IMR-90 (cell line): ENCODE measurements at regions not wholly inside any gene's neighbourhood (a gene's known extent, or its start where the extent isn't known, plus 50 kb on each side); places are given as distances from the start of the nearest gene placed in this dataset.

Experiments used
- ATAC-seq: fragments of 200-7000 bp; cut with Tn5 transposase; 2 replicates; pipeline ENCODE4 v1.9.1; 2020; ENCODE audit warnings: low read depth, mild to moderate bottlenecking, moderate library complexity
- BruUV-seq: library from RNA; stranded (reverse); fragments of 400-500 nt; replicated peaks from 2 replicates; lab custom pipeline; 2021; lab: Mats Ljungman, UMichigan
- CTCF ChIA-PET: fragments of 300-600 bp; formaldehyde crosslinking; extraction: SDS; loops from one replicate; lab custom pipeline; 2021; ENCODE audit warnings: antibody characterized with exemption; lab: Yijun Ruan, JAX
- POLR2A ChIA-PET: fragments of 300-600 bp; sonication (Branson Sonifier 250); formaldehyde crosslinking; loops from one replicate; lab custom pipeline; 2022; ENCODE audit warnings: antibody characterized with exemption; ENCODE audit not compliant: unreplicated experiment; lab: Charles Lee
- DNase-seq: peaks from one replicate; pipeline ENCODE4 v3.0.0; 2013
- H2AFZ ChIP-seq: replicated peaks from 2 replicates; pipeline ENCODE3; 2013; ENCODE audit warnings: low read length, mild to moderate bottlenecking; ENCODE audit not compliant: poor library complexity
- H2AK5ac ChIP-seq: 2 replicates; pipeline ENCODE4 v1.6.1; 2013; ENCODE audit warnings: low read depth, low read length, inconsistent platforms
- H2AK9ac ChIP-seq: replicated peaks from 2 replicates; pipeline ENCODE3; 2013; ENCODE audit warnings: mild to moderate bottlenecking, low read depth, low read length, moderate library complexity; ENCODE audit not compliant: poor library complexity
- H2BK120ac ChIP-seq: 2 replicates; pipeline ENCODE4 v1.6.1; 2013; ENCODE audit warnings: low read depth, low read length, inconsistent platforms
- H2BK15ac ChIP-seq: 3 replicates; pipeline ENCODE4 v1.6.1; 2013; ENCODE audit warnings: low read depth, low read length, inconsistent platforms
- H2BK20ac ChIP-seq: 2 replicates; pipeline ENCODE4 v1.6.1; 2013; ENCODE audit warnings: low read depth, mild to moderate bottlenecking, inconsistent platforms, low read length, moderate library complexity
- H2BK5ac ChIP-seq: 2 replicates; pipeline ENCODE4 v1.6.1; 2013; ENCODE audit warnings: mild to moderate bottlenecking, low read depth, low read length, inconsistent platforms; ENCODE audit not compliant: poor library complexity, severe bottlenecking
- H3K14ac ChIP-seq: replicated peaks from 2 replicates; pipeline ENCODE4 v1.6.1; 2013; ENCODE audit warnings: low read depth, low read length, inconsistent platforms
- H3K18ac ChIP-seq: 2 replicates; pipeline ENCODE4 v1.6.1; 2013; ENCODE audit warnings: low read depth, low read length, control low read depth
- H3K23ac ChIP-seq: 2 replicates; pipeline ENCODE4 v1.6.1; 2013; ENCODE audit warnings: low read depth, low read length, inconsistent platforms
- H3K27ac ChIP-seq: 2 replicates; pipeline ENCODE4 v1.5.1; 2013; ENCODE audit warnings: mild to moderate bottlenecking, control low read depth, low read length; ENCODE audit not compliant: insufficient read depth
- H3K27me3 ChIP-seq: 2 replicates; pipeline ENCODE4 v1.6.1; 2013; ENCODE audit warnings: low read length; ENCODE audit not compliant: control insufficient read depth, insufficient read depth
- H3K36me3 ChIP-seq: 2 replicates; pipeline ENCODE4 v1.6.1; 2013; ENCODE audit warnings: low read length, mixed read lengths; ENCODE audit not compliant: control insufficient read depth, insufficient read depth
- H3K4ac ChIP-seq: 2 replicates; pipeline ENCODE4 v1.6.1; 2013; ENCODE audit warnings: low read depth, low read length, inconsistent platforms
- H3K4me1 ChIP-seq: 2 replicates; pipeline ENCODE4 v1.6.1; 2013; ENCODE audit warnings: low read length, mixed read lengths; ENCODE audit not compliant: control insufficient read depth, insufficient read depth
- H3K4me2 ChIP-seq: 2 replicates; pipeline ENCODE4 v1.6.1; 2013; ENCODE audit warnings: low read depth, mild to moderate bottlenecking, control low read depth, low read length, moderate library complexity
- H3K4me3 ChIP-seq: 2 replicates; pipeline ENCODE4 v1.5.1; 2013; ENCODE audit warnings: low read depth, mild to moderate bottlenecking, control low read depth, low read length, moderate library complexity; ENCODE audit not compliant: insufficient read depth
- H3K56ac ChIP-seq: 2 replicates; pipeline ENCODE4 v1.6.1; 2013; ENCODE audit warnings: low read length, inconsistent platforms; ENCODE audit not compliant: insufficient read depth; ENCODE audit errors: extremely low read depth
- H3K79me1 ChIP-seq, 2 experiments: 2 replicates each; pipeline ENCODE4 v1.6.1; 2013; ENCODE audit warnings: low read length in 2 of 2, inconsistent platforms in 1 of 2, low read depth in 1 of 2
- H3K9ac ChIP-seq: 2 replicates; pipeline ENCODE4 v1.6.1; 2013; ENCODE audit warnings: low read depth, low read length, control low read depth
- H3K9me1 ChIP-seq: 2 replicates; pipeline ENCODE4 v1.6.1; 2013; ENCODE audit warnings: low read length, inconsistent platforms; ENCODE audit not compliant: insufficient read depth
- H3K9me3 ChIP-seq: 2 replicates; pipeline ENCODE4 v1.6.1; 2013; ENCODE audit warnings: low read length; ENCODE audit not compliant: control insufficient read depth, insufficient read depth
- H4K20me1 ChIP-seq: 2 replicates; pipeline ENCODE4 v1.6.1; 2013; ENCODE audit warnings: low read length, inconsistent platforms; ENCODE audit not compliant: insufficient read depth
- H4K5ac ChIP-seq: 2 replicates; pipeline ENCODE4 v1.6.1; 2013; ENCODE audit warnings: mild to moderate bottlenecking, low read depth, low read length, control low read depth
- H4K8ac ChIP-seq, 2 experiments: 2 replicates each; pipeline ENCODE4 v1.6.1; 2013; ENCODE audit warnings: low read depth in 2 of 2, low read length in 2 of 2, control low read depth in 1 of 2, inconsistent platforms in 1 of 2
- H4K91ac ChIP-seq: 2 replicates; pipeline ENCODE4 v1.6.1; 2013; ENCODE audit warnings: low read depth, low read length, inconsistent platforms; ENCODE audit not compliant: insufficient read depth
- CEBPB ChIP-seq: IDR thresholded peaks from 2 replicates; pipeline ENCODE4 v1.6.1; 2012; ENCODE audit warnings: low read depth, low read length, improper control_type of control experiment
- CTCF ChIP-seq: conservative IDR thresholded peaks from 2 replicates; pipeline ENCODE4 v1.5.1; 2012; ENCODE audit warnings: mild to moderate bottlenecking, low read depth, low read length, improper control_type of control experiment
- FOS ChIP-seq: fragments of 150-350 bp; IDR thresholded peaks from 2 replicates; pipeline ENCODE4 v1.6.1; 2016; ENCODE audit warnings: low read depth, low read length
- MAFK ChIP-seq: IDR thresholded peaks from 2 replicates; pipeline ENCODE4 v1.6.1; 2012; ENCODE audit warnings: low read depth, low read length, improper control_type of control experiment
- MAZ ChIP-seq: IDR thresholded peaks from 2 replicates; pipeline ENCODE4 v1.6.1; 2012; ENCODE audit warnings: low read depth, mild to moderate bottlenecking, low read length, improper control_type of control experiment, moderate library complexity, borderline replicate concordance
- MXI1 ChIP-seq: IDR thresholded peaks from 2 replicates; pipeline ENCODE4 v1.6.1; 2012; ENCODE audit warnings: low read depth, mild to moderate bottlenecking, low read length, moderate library complexity, borderline replicate concordance
- NFE2L2 ChIP-seq: fragments of 150-350 bp; IDR thresholded peaks from 2 replicates; pipeline ENCODE4 v1.6.1; 2016; ENCODE audit warnings: low read depth, mild to moderate bottlenecking, low read length
- POLR2A ChIP-seq: IDR thresholded peaks from 2 replicates; pipeline ENCODE4 v1.6.1; 2012; ENCODE audit warnings: mild to moderate bottlenecking, low read depth, low read length
- RFX5 ChIP-seq: IDR thresholded peaks from 2 replicates; pipeline ENCODE4 v1.8.0; 2012; ENCODE audit warnings: low read depth, mild to moderate bottlenecking, low read length, moderate library complexity
- USF2 ChIP-seq: fragments of 150-350 bp; IDR thresholded peaks from 2 replicates; pipeline ENCODE4 v1.6.1; 2017; ENCODE audit warnings: mild to moderate bottlenecking, antibody characterized with exemption, low read length, low read depth
- dilution Hi-C: fragments of 300-500 bp; cut with HindIII; formaldehyde crosslinking; loops from one replicate; pipeline ENCODE4 v1.14.3; 2018; ENCODE audit warnings: low sequenced_read_pairs; ENCODE audit not compliant: unreplicated experiment
- in situ Hi-C: fragments of 300-500 bp; cut with MboI; formaldehyde crosslinking; loops from 3 replicates; pipeline ENCODE4 v1.14.3; 2019; ENCODE audit warnings: low sequenced_read_pairs, inconsistent platforms, mixed read lengths
- intact Hi-C: fragments of 100-400 bp; cut with micrococcal nuclease; formaldehyde crosslinking; loops from 2 replicates; pipeline ENCODE4 v1.10.0; 2022

GRCh38 chr10:117654105-117654504 is 111.6 kb downstream of the EMX2 start:
- Histone ChIP-seq H3K9me1 (no peaks in the 10 kb centered on the region), H3K79me1 (no peaks in the 10 kb centered on the region), H2BK5ac (no peak overlapping the region), H3K14ac (no peak overlapping the region), H3K9me3 (peaks cover 12% of the 10 kb centered on the region), H3K4me1 (no peaks in the 10 kb centered on the region), H3K27me3 (no peaks in the 10 kb centered on the region), H2BK20ac (no peak overlapping the region), H4K8ac (no peak overlapping the region), H2BK120ac (no peak overlapping the region), H2AK5ac (no peak overlapping the region), H2AFZ (no peak overlapping the region), H3K18ac (no peak overlapping the region), H3K23ac (no peak overlapping the region), H3K9ac (no peak overlapping the region), H4K91ac (no peak overlapping the region), H3K4ac (no peak overlapping the region), H4K5ac (no peak overlapping the region), H3K27ac (no peak overlapping the region), H3K4me2 (no peak overlapping the region), H3K56ac (no peak overlapping the region), H4K20me1 (no peaks in the 10 kb centered on the region), H2BK15ac (no peak overlapping the region), H3K36me3 (no peaks in the 10 kb centered on the region), H3K4me3 (no peak overlapping the region), H2AK9ac (no peak overlapping the region)
- DNase-seq = no peak
- ChIA-PET CTCF (no interaction called here), POLR2A (no interaction called here)
- TF ChIP-seq CTCF = no peak
- no peak for TF ChIP-seq MAZ
- TF ChIP-seq NFE2L2 = no peak
- no peak for TF ChIP-seq POLR2A
- TF ChIP-seq FOS = no peak
- no peak for TF ChIP-seq MAFK
- TF ChIP-seq CEBPB = no peak
- no peak for TF ChIP-seq USF2
- no peak for TF ChIP-seq RFX5
- TF ChIP-seq MXI1 = no peak
- intact Hi-C loops (no loop called here), in situ Hi-C loops (no loop called here), dilution Hi-C loops (no loop called here)
- ATAC-seq = no peak
- BruUV-seq = no TSS peak
